HG03575 (cell line): ENCODE measurements at regions not wholly inside any gene's neighbourhood (a gene's known extent, or its start where the extent isn't known, plus 50 kb on each side); places are given as distances from the start of the nearest gene placed in this dataset.

Experiments used
- ATAC-seq: cut with Tn5 transposase; IDR thresholded peaks from one replicate; pipeline ENCODE4 v1.9.1; 2021; ENCODE audit not compliant: unreplicated experiment, insufficient number of reproducible peaks, low FRiP score; ENCODE audit errors: extremely low read depth

DNA sequence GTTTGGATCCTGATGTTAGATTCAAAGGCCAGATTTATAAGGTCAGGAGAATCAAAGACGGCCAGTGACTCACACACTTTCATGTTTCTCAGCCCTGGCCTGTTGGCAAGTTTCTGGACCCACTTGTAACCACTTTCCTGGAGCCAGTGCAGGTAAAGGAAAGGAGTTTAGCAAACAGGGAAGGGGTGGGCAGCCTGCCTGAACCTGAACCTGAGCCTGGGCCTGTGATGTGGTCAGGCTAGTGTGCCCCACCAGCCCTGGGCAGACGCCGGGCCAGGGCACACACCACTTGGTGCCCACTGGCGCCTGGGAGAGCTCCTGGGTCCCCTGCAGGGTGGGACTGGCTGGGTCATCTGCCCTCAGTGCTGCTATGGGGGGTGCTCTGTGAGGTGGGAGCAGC lies 100.5 kb upstream of the SPRED2 start:
- no peak for ATAC-seq

- ATAC-seq = no peak
Observed at GRCh38 chr2:65532326-65532725, 99.9 kb upstream of the SPRED2 start.

DNA sequence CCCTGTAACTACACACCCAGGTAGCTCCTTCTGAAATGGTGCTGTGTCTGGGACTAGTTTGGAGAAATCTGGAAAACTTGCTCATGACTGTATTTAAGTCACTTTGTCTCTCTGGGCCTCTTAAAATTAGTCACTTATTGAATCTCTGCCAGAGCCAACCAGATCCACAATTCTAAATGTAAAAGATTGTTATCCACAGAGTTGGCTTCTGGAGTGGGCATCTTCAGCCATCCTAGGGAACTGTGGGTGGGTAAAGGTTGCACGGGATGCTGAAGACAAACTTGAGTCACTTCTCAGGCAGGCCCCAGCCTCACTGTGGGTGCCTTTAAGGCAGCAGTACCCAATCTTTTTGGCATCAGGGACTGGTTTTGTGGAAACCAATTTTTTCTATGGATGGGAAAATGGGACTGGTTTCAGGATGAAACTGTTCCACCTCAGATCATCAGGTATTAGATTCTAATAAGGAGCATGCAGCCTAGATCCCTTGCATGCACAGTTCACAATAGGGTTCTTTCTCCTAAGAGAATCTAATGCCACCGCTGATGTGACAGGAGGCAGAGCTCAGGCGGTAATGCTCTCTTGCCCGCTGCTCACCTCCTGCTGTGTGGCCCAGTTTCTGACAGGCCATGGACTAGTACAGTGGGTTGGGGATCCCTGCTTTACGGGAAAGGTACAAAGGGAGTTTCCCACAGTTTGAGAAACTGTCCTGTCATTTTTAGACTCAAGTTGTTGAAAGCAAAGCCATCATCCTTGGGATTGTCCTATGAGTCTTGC lies 98.3 kb upstream of the SPRED2 start:
- no peak for ATAC-seq

DNA sequence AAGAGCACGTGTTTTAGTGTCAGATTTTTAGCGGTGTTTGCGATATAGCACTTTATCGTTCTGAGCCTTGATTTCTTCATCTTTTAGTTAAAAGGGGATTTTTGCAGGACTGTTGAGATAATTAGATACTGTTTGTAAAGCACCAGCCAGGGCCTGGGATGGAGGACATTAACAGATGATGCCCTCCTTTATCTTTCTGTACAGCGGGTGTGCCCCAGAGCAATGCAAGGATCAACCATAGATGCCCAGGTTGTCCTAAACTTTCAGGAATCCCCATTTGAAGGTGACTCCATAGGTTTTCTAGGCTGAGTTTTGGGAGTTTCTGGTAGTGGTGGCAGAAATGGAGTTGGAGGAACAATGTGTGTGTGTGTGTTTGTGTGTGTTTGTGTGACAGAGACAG lies 97.0 kb upstream of the SPRED2 start:
- ATAC-seq = no peak

DNA sequence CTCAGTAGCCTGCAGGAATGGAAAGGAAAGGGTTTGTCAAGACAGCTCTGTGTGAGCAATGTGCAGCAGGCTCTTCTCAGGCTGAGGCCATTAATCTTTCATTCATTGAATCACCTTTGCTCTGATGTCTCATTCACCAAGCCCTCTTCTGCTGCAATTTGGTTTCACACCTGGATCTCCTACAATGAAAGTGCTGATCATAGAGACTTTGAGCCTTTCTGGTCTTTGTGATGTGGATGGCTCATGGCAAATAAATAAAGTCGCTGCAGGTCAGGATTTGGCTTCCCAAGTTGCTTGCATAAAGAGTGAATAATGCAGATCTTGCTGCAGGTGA lies 95.8 kb upstream of the SPRED2 start:
- ATAC-seq = no peak

DNA sequence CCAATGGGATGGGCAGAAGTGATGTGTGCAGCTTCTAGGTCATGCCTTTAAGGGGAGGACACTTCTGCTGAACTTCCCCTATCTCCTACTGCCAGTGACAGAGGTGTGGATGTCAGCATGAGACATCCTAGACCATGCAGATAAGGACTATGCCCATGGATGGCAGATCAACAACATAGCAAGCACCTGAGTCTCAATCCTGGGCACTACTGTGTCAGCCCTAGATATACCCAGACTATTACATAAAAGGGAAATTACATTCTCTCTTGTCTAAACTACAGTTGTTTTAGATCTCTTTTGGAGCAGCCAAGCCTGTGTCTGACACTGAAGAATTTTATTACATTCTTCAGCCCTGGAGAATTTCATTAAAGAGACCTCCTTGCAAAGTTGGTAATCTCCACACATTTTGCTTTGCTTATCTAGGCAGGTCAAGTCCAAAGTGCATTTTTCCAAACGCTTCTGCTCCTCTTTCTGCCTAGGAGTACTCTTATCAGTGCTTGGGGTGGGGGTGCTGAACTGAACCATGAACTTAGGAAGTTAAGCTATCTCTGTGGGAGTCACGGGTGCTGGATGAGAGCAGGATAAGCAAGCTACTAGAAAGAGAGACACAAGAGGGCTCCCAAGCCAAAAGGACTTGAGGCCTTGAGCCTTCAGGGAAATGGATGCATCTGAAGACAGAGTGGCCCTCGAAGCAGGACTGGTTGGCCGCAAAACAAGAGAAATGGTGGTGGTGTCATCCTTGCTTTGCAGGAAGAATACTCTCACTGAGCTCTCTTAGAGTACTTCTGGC lies 95.2 kb upstream of the SPRED2 start:
- no peak for ATAC-seq

GRCh38 chr2:65525616-65526231 lies 93.3 kb upstream of the SPRED2 start:
- ATAC-seq = no peak

- no peak for ATAC-seq
Observed at GRCh38 chr2:65522922-65523321, 90.5 kb upstream of the SPRED2 start.

DNA sequence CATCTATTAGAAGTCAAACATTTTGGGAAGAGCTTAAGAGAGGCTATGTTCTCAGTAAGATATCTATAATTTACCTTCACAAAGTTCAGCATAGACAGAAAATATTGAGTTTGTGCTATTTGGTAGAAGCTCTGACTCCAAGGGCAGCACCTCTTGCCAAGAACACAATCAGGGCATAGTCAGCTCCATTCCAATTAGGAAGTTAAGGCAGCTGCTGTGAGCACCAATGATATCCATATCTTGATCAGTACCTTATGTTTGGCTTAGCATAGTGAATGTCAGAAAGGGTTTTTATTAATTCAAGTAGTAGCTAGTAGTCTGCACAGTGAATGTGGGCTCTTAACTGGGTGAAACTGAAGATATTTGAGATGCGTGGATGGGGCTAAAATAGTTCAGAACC lies 86.4 kb upstream of the SPRED2 start:
- no peak for ATAC-seq

GRCh38 chr2:65514555-65515195 lies 82.3 kb upstream of the SPRED2 start:
- no peak for ATAC-seq

DNA sequence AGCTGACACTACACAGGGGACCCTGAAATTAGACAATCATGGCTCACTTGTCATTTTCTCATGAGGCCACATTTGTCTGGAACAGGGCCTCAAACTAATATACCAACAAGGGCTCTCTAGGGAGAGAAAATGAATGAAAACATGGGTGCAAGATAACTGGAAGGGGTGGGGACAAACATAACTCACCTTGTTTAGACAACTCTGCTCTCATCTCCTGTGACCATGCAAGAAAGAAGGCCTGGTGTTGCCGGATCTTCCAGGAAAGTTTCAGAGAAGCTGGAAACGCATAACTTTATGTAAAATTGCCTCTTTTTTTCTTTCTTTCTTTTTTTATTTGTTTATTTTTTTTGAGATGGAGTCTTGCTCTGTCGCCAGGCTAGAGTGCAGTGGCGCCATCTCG lies 80.4 kb upstream of the SPRED2 start:
- ATAC-seq = no peak

DNA sequence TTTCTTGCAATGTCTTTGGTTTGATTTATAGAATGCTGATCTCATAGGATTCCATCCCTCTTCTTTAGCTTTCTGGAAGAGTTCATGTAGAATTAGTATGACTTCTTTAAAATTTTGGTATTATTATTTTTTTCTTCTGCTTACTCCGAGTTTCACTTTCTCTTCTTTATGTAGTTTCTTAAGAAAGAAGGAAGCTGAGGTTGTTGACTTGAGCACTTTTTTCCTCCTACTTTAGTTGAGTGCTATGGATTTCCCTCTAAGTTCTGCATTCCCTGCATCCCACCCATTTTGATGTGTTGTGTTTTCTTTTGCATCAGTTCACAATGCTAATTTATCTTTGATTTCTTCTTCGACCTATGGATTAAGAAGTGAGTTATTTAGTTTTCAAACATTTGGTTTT lies 78.9 kb upstream of the SPRED2 start:
- no peak for ATAC-seq

DNA sequence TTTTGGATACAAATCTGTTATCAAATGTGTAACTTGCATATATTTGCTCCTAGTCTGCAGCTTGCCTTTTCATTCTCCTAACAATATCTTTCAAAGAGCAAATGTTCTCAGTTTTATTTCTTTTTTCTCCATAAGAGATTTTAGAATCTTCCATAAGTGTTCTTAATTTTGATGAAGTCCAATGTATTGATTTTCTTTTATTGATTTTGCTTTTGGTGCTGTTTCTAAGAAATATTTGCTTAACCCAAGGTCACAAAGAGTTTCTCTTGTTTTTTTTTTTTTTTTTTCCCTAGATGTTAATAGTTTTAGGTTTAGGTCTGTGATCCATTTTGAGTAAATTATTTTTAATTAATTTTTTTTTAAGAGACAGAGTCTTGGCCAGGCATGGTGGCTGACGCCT lies 75.8 kb upstream of the SPRED2 start:
- ATAC-seq = no peak

DNA sequence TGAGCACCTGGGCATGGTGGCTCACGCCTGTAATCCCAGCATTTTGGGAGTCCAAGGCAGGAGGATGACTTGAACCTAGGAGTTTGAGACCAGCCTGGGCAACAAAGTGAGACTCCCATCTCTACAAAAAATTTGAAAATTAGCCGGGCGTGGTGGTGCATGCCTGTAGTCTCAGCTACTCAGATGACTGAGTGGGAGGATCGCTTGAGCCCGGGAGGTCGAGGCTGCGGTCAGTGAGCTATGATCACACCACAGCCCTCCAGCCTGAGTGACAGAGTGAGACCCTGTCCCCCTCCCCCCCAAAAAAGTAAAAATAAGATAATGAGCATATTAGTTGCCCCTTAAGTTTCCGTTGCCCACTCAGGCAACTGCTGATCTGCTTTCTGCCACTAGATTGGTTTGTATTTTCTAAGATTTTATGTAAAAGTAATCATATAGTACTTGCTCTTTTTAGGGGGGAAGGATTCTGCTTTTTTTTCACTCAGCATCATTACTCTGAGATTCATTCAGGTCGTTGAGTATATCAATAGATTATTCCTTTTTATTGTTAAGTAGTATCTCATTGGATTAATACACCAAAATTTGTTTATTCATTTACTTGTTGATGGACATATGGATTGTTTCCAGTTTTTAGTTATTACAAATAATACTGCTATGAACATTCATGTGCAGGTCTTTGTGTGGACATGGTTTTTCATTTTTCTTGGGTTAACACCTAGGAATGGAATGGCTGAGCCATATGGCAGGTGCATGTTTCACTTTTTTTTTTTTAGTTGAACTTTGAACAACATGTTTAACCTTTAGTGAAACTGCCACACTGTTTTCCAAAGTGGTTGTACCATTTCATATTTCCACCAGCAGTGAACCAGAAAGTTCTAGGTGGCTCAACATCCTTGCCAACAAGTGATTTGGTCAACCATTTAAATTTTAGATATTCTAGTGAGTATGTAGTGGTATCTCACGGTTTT lies 75.0 kb upstream of the SPRED2 start:
- no peak for ATAC-seq

- no peak for ATAC-seq
Observed at GRCh38 chr2:65504814-65505697, 72.7 kb upstream of the SPRED2 start.

GRCh38 chr2:65504201-65504600 lies 71.8 kb upstream of the SPRED2 start:
- no peak for ATAC-seq

DNA sequence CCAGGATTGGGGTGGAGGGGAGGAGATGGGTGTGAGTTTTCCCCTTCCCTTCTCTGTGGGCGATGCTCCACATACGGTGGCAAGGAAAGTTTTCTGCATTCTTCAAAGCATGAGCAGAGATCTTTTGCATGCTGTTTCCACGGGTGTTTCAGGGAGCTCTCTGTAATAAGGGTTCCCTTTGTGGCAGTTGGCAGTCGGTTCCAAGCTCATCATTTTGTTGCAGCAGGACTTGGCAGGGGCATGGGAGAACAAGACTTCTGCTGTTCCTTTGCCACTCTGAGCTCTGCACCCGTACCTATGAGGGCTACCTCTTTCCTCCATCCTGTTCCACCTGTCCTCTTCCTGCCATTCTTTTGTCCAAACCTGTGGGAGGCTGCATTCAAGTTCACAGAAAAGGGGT lies 71.3 kb upstream of the SPRED2 start:
- no peak for ATAC-seq

GRCh38 chr2:65501836-65502235 lies 69.4 kb upstream of the SPRED2 start:
- no peak for ATAC-seq
